ENCODE measurements at regions not wholly inside any gene's neighbourhood (a gene's known extent, or its start where the extent isn't known, plus 50 kb on each side); places are given as distances from the start of the nearest gene placed in this dataset.

GRCh38 chr10:15943426-15943825, 83.1 kb upstream of the MINDY3 start:
- TF ChIP-seq CTCF (IDR thresholded peaks at IDR 0.05) (no peak), ZFX (IDR thresholded peaks at IDR 0.05; ENCODE audit: borderline replicate concordance) (no peak)

All from 22Rv1 (cell line).